ENCODE measurements at regions not wholly inside any gene's neighbourhood (a gene's known extent, or its start where the extent isn't known, plus 50 kb on each side); places are given as distances from the start of the nearest gene placed in this dataset.

GRCh38 chr17:36705874-36706731 lies 104.7 kb downstream of the MRM1 start:
- TF ChIP-seq, protein P1, sequence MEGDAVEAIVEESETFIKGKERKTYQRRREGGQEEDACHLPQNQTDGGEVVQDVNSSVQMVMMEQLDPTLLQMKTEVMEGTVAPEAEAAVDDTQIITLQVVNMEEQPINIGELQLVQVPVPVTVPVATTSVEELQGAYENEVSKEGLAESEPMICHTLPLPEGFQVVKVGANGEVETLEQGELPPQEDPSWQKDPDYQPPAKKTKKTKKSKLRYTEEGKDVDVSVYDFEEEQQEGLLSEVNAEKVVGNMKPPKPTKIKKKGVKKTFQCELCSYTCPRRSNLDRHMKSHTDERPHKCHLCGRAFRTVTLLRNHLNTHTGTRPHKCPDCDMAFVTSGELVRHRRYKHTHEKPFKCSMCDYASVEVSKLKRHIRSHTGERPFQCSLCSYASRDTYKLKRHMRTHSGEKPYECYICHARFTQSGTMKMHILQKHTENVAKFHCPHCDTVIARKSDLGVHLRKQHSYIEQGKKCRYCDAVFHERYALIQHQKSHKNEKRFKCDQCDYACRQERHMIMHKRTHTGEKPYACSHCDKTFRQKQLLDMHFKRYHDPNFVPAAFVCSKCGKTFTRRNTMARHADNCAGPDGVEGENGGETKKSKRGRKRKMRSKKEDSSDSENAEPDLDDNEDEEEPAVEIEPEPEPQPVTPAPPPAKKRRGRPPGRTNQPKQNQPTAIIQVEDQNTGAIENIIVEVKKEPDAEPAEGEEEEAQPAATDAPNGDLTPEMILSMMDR (IDR thresholded peaks at IDR 0.05) = no peak
- no peak for TF ChIP-seq POLR2A (IDR thresholded peaks at IDR 0.05)
